H9 (cell line): ENCODE measurements at regions not wholly inside any gene's neighbourhood (a gene's known extent, or its start where the extent isn't known, plus 50 kb on each side); places are given as distances from the start of the nearest gene placed in this dataset.

Source experiments
- DNase-seq: peaks from one replicate; pipeline ENCODE4 v3.0.0-alpha.2; 2017
- H2AFZ ChIP-seq: one replicate; pipeline ENCODE4 v1.6.1; 2013; ENCODE audit warnings: mild to moderate bottlenecking, low read length, control low read depth, moderate library complexity
- H2AK5ac ChIP-seq: 2 replicates; pipeline ENCODE4 v1.6.1; 2013; ENCODE audit warnings: low read length, control low read depth, mixed read lengths; ENCODE audit not compliant: insufficient read length
- H2BK120ac ChIP-seq: one replicate; pipeline ENCODE4 v1.6.1; 2013; ENCODE audit warnings: low read depth, mild to moderate bottlenecking, low read length, control low read depth, inconsistent platforms; ENCODE audit not compliant: poor library complexity, severe bottlenecking
- H2BK12ac ChIP-seq: 2 replicates; pipeline ENCODE4 v1.6.1; 2013; ENCODE audit warnings: low read length, control low read depth, mixed read lengths, low read depth; ENCODE audit not compliant: insufficient read length
- H2BK15ac ChIP-seq: 2 replicates; pipeline ENCODE4 v1.6.1; 2013; ENCODE audit warnings: low read depth, low read length, control low read depth
- H2BK20ac ChIP-seq: one replicate; pipeline ENCODE4 v1.6.1; 2013; ENCODE audit warnings: low read depth, mild to moderate bottlenecking, low read length, control low read depth, inconsistent platforms; ENCODE audit not compliant: poor library complexity, severe bottlenecking
- H2BK5ac ChIP-seq: 2 replicates; pipeline ENCODE4 v1.6.1; 2013; ENCODE audit warnings: low read length, control low read depth, mixed read lengths; ENCODE audit not compliant: insufficient read length
- H3K14ac ChIP-seq: 2 replicates; pipeline ENCODE4 v1.6.1; 2013; ENCODE audit warnings: low read length, control low read depth; ENCODE audit not compliant: insufficient read depth
- H3K18ac ChIP-seq: 2 replicates; pipeline ENCODE4 v1.6.1; 2013; ENCODE audit warnings: low read depth, mild to moderate bottlenecking, mixed read lengths, low read length, control low read depth; ENCODE audit not compliant: insufficient read length
- H3K23ac ChIP-seq: 2 replicates; pipeline ENCODE4 v1.6.1; 2013; ENCODE audit warnings: low read length, control low read depth, mixed read lengths, low read depth; ENCODE audit not compliant: insufficient read length
- H3K23me2 ChIP-seq: 2 replicates; pipeline ENCODE4 v1.6.1; 2013; ENCODE audit warnings: low read depth, mild to moderate bottlenecking, mixed read lengths, low read length, control low read depth; ENCODE audit not compliant: insufficient read length, poor library complexity, severe bottlenecking
- H3K27ac ChIP-seq: 2 replicates; pipeline ENCODE4 v1.5.1; 2013; ENCODE audit warnings: low read length, control low read depth, mixed read lengths, low read depth; ENCODE audit not compliant: insufficient read length
- H3K27me3 ChIP-seq: 2 replicates; pipeline ENCODE4 v1.6.1; 2013; ENCODE audit warnings: low read length, control low read depth, inconsistent platforms; ENCODE audit not compliant: insufficient read depth
- H3K4ac ChIP-seq: 2 replicates; pipeline ENCODE4 v1.6.1; 2013; ENCODE audit warnings: low read depth, mild to moderate bottlenecking, control low read depth, inconsistent platforms, low read length, moderate library complexity
- H3K4me1 ChIP-seq: 2 replicates; pipeline ENCODE4 v1.6.1; 2013; ENCODE audit warnings: low read length, control low read depth, inconsistent platforms; ENCODE audit not compliant: insufficient read depth
- H3K4me2 ChIP-seq: 2 replicates; pipeline ENCODE4 v1.6.1; 2013; ENCODE audit warnings: low read length, control low read depth, mixed read lengths; ENCODE audit not compliant: insufficient read length, insufficient read depth
- H3K56ac ChIP-seq: 2 replicates; pipeline ENCODE4 v1.6.1; 2013; ENCODE audit warnings: low read depth, mild to moderate bottlenecking, mixed read lengths, low read length, control low read depth; ENCODE audit not compliant: insufficient read length
- H3K79me1 ChIP-seq: 2 replicates; pipeline ENCODE4 v1.6.1; 2013; ENCODE audit warnings: low read depth, mild to moderate bottlenecking, moderate library complexity, low read length, control low read depth, inconsistent platforms; ENCODE audit not compliant: insufficient read depth, poor library complexity, severe bottlenecking
- H3K79me2 ChIP-seq: 2 replicates; pipeline ENCODE4 v1.6.1; 2013; ENCODE audit warnings: low read length, control low read depth, inconsistent platforms; ENCODE audit not compliant: insufficient read depth
- H3K9ac ChIP-seq: 2 replicates; pipeline ENCODE4 v1.6.1; 2013; ENCODE audit warnings: low read length, control low read depth, mixed read lengths; ENCODE audit not compliant: insufficient read length; ENCODE audit errors: extremely low read depth
- H3K9me3 ChIP-seq: one replicate; pipeline ENCODE4 v1.6.1; 2013; ENCODE audit warnings: low read depth, low read length, inconsistent platforms; ENCODE audit not compliant: control insufficient read depth
- H3T11ph ChIP-seq: one replicate; pipeline ENCODE4 v1.6.1; 2013; ENCODE audit warnings: mild to moderate bottlenecking, low read length, control low read depth, inconsistent platforms
- H4K20me1 ChIP-seq: one replicate; pipeline ENCODE4 v1.6.1; 2013; ENCODE audit not compliant: control insufficient read depth, insufficient read length, insufficient read depth
- H4K5ac ChIP-seq: 2 replicates; pipeline ENCODE4 v1.6.1; 2013; ENCODE audit warnings: low read depth, mild to moderate bottlenecking, mixed read lengths, low read length, control low read depth; ENCODE audit not compliant: insufficient read length
- H4K8ac ChIP-seq: replicated peaks from 2 replicates; pipeline ENCODE4 v1.6.1; 2013; ENCODE audit warnings: low read length, control low read depth, mixed read lengths, low read depth; ENCODE audit not compliant: insufficient read length
- H4K91ac ChIP-seq: 2 replicates; pipeline ENCODE4 v1.6.1; 2013; ENCODE audit warnings: low read depth, mild to moderate bottlenecking, moderate library complexity, mixed read lengths, low read length, control low read depth; ENCODE audit not compliant: insufficient read length
- H3K27ac Mint-ChIP-seq, 3 experiments: 2 replicates in 2 of 3; 3 replicates in 1 of 3; pipeline ENCODE4 v1.8.0; 2020 to 2021; ENCODE audit warnings: mixed read lengths in 3 of 3, mild to moderate bottlenecking in 1 of 3, moderate library complexity in 1 of 3
- H3K27me3 Mint-ChIP-seq: 2 replicates; pipeline ENCODE4 v1.8.0; 2021; ENCODE audit warnings: low read depth, mild to moderate bottlenecking, moderate library complexity, mixed read lengths
- H3K36me3 Mint-ChIP-seq, 3 experiments: 2 replicates in 2 of 3; 3 replicates in 1 of 3; pipeline ENCODE4 v1.8.0; 2020 to 2021; ENCODE audit warnings: low read depth in 3 of 3, mixed read lengths in 3 of 3; ENCODE audit not compliant: insufficient read depth in 1 of 3
- H3K4me1 Mint-ChIP-seq, 2 experiments: 2 replicates each; pipeline ENCODE4 v1.8.0; 2020; ENCODE audit warnings: mixed read lengths in 2 of 2
- H3K4me3 Mint-ChIP-seq, 2 experiments: 2 replicates in 1 of 2; 3 replicates in 1 of 2; pipeline ENCODE4 v1.8.0; 2020 to 2021; ENCODE audit warnings: mild to moderate bottlenecking in 2 of 2, mixed read lengths in 2 of 2, moderate library complexity in 1 of 2
- H3K9me3 Mint-ChIP-seq, 2 experiments: 2 replicates in 1 of 2; 3 replicates in 1 of 2; pipeline ENCODE4 v1.8.0; 2020; ENCODE audit warnings: mild to moderate bottlenecking in 2 of 2, mixed read lengths in 2 of 2, moderate library complexity in 1 of 2
- WGBS: extraction: QIAGEN DNeasy Blood & Tissue Kit; methylation state at CpG from one replicate; pipeline ENCODE4 v1.1.7; 2013; ENCODE audit warnings: missing lambda C conversion rate, low lambda C conversion rate, mixed read lengths; ENCODE audit not compliant: insufficient read length; ENCODE audit errors: extremely low coverage; 5-methylcytosine and 5-hydroxymethylcytosine counted together
- TF ChIP-seq, protein P1 (sequence below): fragments of 200-600 bp; sonication (generic); conservative IDR thresholded peaks from 3 replicates; pipeline ENCODE4 v1.8.0; 2021; ENCODE audit warnings: antibody characterized with exemption, mild to moderate bottlenecking

DNA sequence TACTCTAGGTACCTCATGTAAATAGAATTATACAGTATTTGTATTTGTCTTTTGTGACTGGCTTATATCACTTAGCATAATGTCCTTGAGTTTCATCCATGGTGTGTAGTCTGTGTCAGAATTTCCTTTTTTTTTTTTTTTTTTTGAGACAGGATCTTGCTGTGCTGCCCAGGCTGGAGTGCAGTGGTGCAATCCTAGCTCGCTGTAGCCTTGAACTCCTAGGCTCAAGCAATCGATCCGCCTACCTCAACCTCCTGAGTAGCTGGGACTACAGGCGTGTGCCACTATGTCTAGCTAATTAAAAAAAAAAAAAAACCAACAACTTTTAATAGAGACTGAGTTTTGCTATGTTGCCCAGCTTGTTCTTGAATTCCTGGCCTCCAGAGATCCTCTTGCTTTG lies 89.8 kb upstream of the PODXL start:
- no peaks in the 10 kb centered on the region; a peak in 1 of 7 replicates for H3K36me3 Mint-ChIP-seq
- Histone ChIP-seq H3K27ac (no peak overlapping the region), H2AFZ (no peak overlapping the region), H4K91ac (no peak overlapping the region), H2AK5ac (no peak overlapping the region), H2BK120ac (no peak overlapping the region), H3K18ac (no peak overlapping the region), H3K23ac (no peak overlapping the region), H4K8ac (no peak overlapping the region), H3K4me1 (peaks cover 8% of the 10 kb centered on the region; the same call in 1 of the 2 replicates), H2BK5ac (no peak overlapping the region), H2BK20ac (no peak overlapping the region), H3K9me3 (no peaks in the 10 kb centered on the region), H4K20me1 (no peaks in the 10 kb centered on the region), H3K79me1 (no peaks in the 10 kb centered on the region), H2BK15ac (no peak overlapping the region), H4K5ac (no peak overlapping the region), H3K79me2 (no peaks in the 10 kb centered on the region), H2BK12ac (no peak overlapping the region), H3K4me2 (no peak overlapping the region), H3K23me2 (no peaks in the 10 kb centered on the region), H3K9ac (no peak overlapping the region), H3T11ph (no peak overlapping the region), H3K14ac (no peak overlapping the region), H3K56ac (no peak overlapping the region), H3K4ac (no peak overlapping the region), H3K27me3 (no peaks in the 10 kb centered on the region)
- H3K9me3 Mint-ChIP-seq, result no peaks in the 10 kb centered on the region
- H3K27me3 Mint-ChIP-seq, result peaks cover 2% of the 10 kb centered on the region
- peaks cover 31 to 42% of the 10 kb centered on the region in 2 experiments for H3K4me1 Mint-ChIP-seq
- H3K4me3 Mint-ChIP-seq, result no peak overlapping the region
- TF ChIP-seq, protein P1, sequence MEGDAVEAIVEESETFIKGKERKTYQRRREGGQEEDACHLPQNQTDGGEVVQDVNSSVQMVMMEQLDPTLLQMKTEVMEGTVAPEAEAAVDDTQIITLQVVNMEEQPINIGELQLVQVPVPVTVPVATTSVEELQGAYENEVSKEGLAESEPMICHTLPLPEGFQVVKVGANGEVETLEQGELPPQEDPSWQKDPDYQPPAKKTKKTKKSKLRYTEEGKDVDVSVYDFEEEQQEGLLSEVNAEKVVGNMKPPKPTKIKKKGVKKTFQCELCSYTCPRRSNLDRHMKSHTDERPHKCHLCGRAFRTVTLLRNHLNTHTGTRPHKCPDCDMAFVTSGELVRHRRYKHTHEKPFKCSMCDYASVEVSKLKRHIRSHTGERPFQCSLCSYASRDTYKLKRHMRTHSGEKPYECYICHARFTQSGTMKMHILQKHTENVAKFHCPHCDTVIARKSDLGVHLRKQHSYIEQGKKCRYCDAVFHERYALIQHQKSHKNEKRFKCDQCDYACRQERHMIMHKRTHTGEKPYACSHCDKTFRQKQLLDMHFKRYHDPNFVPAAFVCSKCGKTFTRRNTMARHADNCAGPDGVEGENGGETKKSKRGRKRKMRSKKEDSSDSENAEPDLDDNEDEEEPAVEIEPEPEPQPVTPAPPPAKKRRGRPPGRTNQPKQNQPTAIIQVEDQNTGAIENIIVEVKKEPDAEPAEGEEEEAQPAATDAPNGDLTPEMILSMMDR, result no peak
- DNase-seq, result no peak
- no peak overlapping the region for H3K27ac Mint-ChIP-seq
- no CpG with 5 or more reads among the region's 4 CpGs for WGBS
